Trophoblast cell (in vitro differentiated cells and primary cell): ENCODE measurements at regions not wholly inside any gene's neighbourhood (a gene's known extent, or its start where the extent isn't known, plus 50 kb on each side); places are given as distances from the start of the nearest gene placed in this dataset.

Experiments used
- DNase-seq, 2 donors: peaks; one replicate each; pipeline ENCODE4 v3.0.0-alpha.2; 2016
- H2AFZ ChIP-seq: 2 replicates; pipeline ENCODE4 v1.6.1; 2013; ENCODE audit warnings: low read length, moderate library complexity, mild to moderate bottlenecking; ENCODE audit not compliant: insufficient read depth, poor library complexity
- H2AK5ac ChIP-seq: 2 replicates; pipeline ENCODE4 v1.6.1; 2013; ENCODE audit warnings: mild to moderate bottlenecking, low read length
- H2BK120ac ChIP-seq: 2 replicates; pipeline ENCODE4 v1.6.1; 2013; ENCODE audit warnings: low read length, mild to moderate bottlenecking, moderate library complexity; ENCODE audit not compliant: insufficient read depth, poor library complexity
- H2BK12ac ChIP-seq: 2 replicates; pipeline ENCODE4 v1.6.1; 2013; ENCODE audit warnings: mild to moderate bottlenecking, low read length, moderate library complexity
- H2BK5ac ChIP-seq: 2 replicates; pipeline ENCODE4 v1.6.1; 2013; ENCODE audit warnings: low read length, low read depth, moderate library complexity, mild to moderate bottlenecking; ENCODE audit not compliant: poor library complexity
- H3K14ac ChIP-seq: 2 replicates; pipeline ENCODE4 v1.6.1; 2013; ENCODE audit warnings: mild to moderate bottlenecking, low read length
- H3K18ac ChIP-seq: 2 replicates; pipeline ENCODE4 v1.6.1; 2013; ENCODE audit warnings: mild to moderate bottlenecking, low read length
- H3K23ac ChIP-seq: 2 replicates; pipeline ENCODE4 v1.6.1; 2013; ENCODE audit warnings: low read length
- H3K27ac ChIP-seq: 2 replicates; pipeline ENCODE4 v1.5.1; 2013; ENCODE audit warnings: low read depth, mild to moderate bottlenecking, inconsistent platforms, low read length, moderate library complexity
- H3K27me3 ChIP-seq: 2 replicates; pipeline ENCODE4 v1.6.1; 2013; ENCODE audit warnings: inconsistent platforms, mild to moderate bottlenecking, low read length, moderate library complexity; ENCODE audit not compliant: insufficient read depth
- H3K36me3 ChIP-seq, 2 experiments: 1 replicate in 1 of 2; 2 replicates in 1 of 2; pipeline ENCODE4 v1.6.1; 2013; ENCODE audit warnings: low read length in 2 of 2, mild to moderate bottlenecking in 2 of 2, moderate library complexity in 1 of 2; ENCODE audit not compliant: insufficient read depth in 2 of 2, control insufficient read depth in 1 of 2
- H3K4ac ChIP-seq: 2 replicates; pipeline ENCODE4 v1.6.1; 2013; ENCODE audit warnings: low read depth, mild to moderate bottlenecking, low read length, moderate library complexity
- H3K4me1 ChIP-seq, 2 experiments: 1 replicate in 1 of 2; 2 replicates in 1 of 2; pipeline ENCODE4 v1.6.1; 2013; ENCODE audit warnings: low read length in 2 of 2, mild to moderate bottlenecking in 2 of 2, moderate library complexity in 1 of 2; ENCODE audit not compliant: insufficient read depth in 2 of 2, control insufficient read depth in 1 of 2
- H3K4me2 ChIP-seq: 2 replicates; pipeline ENCODE4 v1.6.1; 2013; ENCODE audit warnings: inconsistent platforms, mild to moderate bottlenecking, low read length, moderate library complexity
- H3K4me3 ChIP-seq: 2 replicates; pipeline ENCODE4 v1.5.1; 2013; ENCODE audit warnings: mild to moderate bottlenecking, low read depth, low read length, inconsistent platforms
- H3K79me1 ChIP-seq: one replicate; pipeline ENCODE4 v1.6.1; 2013; ENCODE audit warnings: low read length
- H3K79me2 ChIP-seq: 2 replicates; pipeline ENCODE4 v1.6.1; 2013; ENCODE audit warnings: low read length, mild to moderate bottlenecking; ENCODE audit not compliant: control insufficient read depth, insufficient read depth, poor library complexity
- H3K9ac ChIP-seq: 2 replicates; pipeline ENCODE4 v1.6.1; 2013; ENCODE audit warnings: mild to moderate bottlenecking, low read length
- H3K9me3 ChIP-seq: 2 replicates; pipeline ENCODE4 v1.6.1; 2013; ENCODE audit warnings: low read depth, mild to moderate bottlenecking, control low read depth, inconsistent platforms, low read length; ENCODE audit not compliant: insufficient read depth
- H4K12ac ChIP-seq: 2 replicates; pipeline ENCODE4 v1.6.1; 2013; ENCODE audit warnings: low read depth, mild to moderate bottlenecking, low read length, moderate library complexity
- H4K8ac ChIP-seq: 2 replicates; pipeline ENCODE4 v1.6.1; 2013; ENCODE audit warnings: low read depth, mild to moderate bottlenecking, low read length, moderate library complexity
- H4K91ac ChIP-seq: one replicate; pipeline ENCODE4 v1.6.1; 2013; ENCODE audit warnings: low read depth, mild to moderate bottlenecking, low read length, moderate library complexity
- WGBS: extraction: QIAGEN DNeasy Blood & Tissue Kit; methylation state at CpG from one replicate; pipeline ENCODE4 v1.1.7; 2013; ENCODE audit warnings: missing lambda C conversion rate; ENCODE audit not compliant: insufficient read length, insufficient coverage; ENCODE audit errors: extremely low coverage; 5-methylcytosine and 5-hydroxymethylcytosine counted together

GRCh38 chr5:6869677-6870076 lies 156.4 kb downstream of the TENT4A start:
- Histone ChIP-seq H4K12ac (no peak overlapping the region), H3K23ac (peak overlapping the region; percentile 0), H3K4me2 (no peak overlapping the region), H2AK5ac (no peak overlapping the region), H3K9ac (no peak overlapping the region), H3K4me3 (no peak overlapping the region), H3K4me1 (no peaks in the 10 kb centered on the region), H2BK12ac (no peak overlapping the region), H2AFZ (no peak overlapping the region), H3K18ac (no peak overlapping the region), H2BK120ac (no peak overlapping the region), H4K8ac (no peak overlapping the region), H3K27me3 (no peaks in the 10 kb centered on the region), H2BK5ac (no peak overlapping the region), H3K36me3 (no peaks in the 10 kb centered on the region), H3K27ac (no peak overlapping the region), H3K79me2 (no peaks in the 10 kb centered on the region), H3K79me1 (no peaks in the 10 kb centered on the region), H4K91ac (no peak overlapping the region), H3K14ac (no peak overlapping the region), H3K4ac (no peak overlapping the region), H3K9me3 (peaks cover 15% of the 10 kb centered on the region)
- 100% methylated on average over 3 of the region's 7 CpGs for WGBS
- no peak for DNase-seq

GRCh38 chr5:6872441-6873160 lies 159.4 kb downstream of the TENT4A start:
- Histone ChIP-seq H3K14ac (no peak overlapping the region), H4K12ac (no peak overlapping the region), H4K8ac (no peak overlapping the region), H4K91ac (no peak overlapping the region), H2AFZ (no peak overlapping the region), H2BK12ac (no peak overlapping the region), H3K4me3 (no peak overlapping the region), H3K27me3 (no peaks in the 10 kb centered on the region), H3K9me3 (peaks cover 9% of the 10 kb centered on the region), H3K36me3 (no peaks in the 10 kb centered on the region), H3K27ac (no peak overlapping the region), H3K9ac (no peak overlapping the region), H2BK120ac (no peak overlapping the region), H3K4me1 (no peaks in the 10 kb centered on the region), H3K4me2 (no peak overlapping the region), H3K79me2 (no peaks in the 10 kb centered on the region), H2BK5ac (no peak overlapping the region), H3K79me1 (no peaks in the 10 kb centered on the region), H3K18ac (no peak overlapping the region), H2AK5ac (no peak overlapping the region), H3K23ac (no peak overlapping the region), H3K4ac (no peak overlapping the region)
- WGBS = no CpG with 5 or more reads among the region's 12 CpGs
- peak in 1 of 2 donors; percentile 10 for DNase-seq

GRCh38 chr5:6873359-6873758 lies 160.1 kb downstream of the TENT4A start:
- Histone ChIP-seq H4K8ac (no peak overlapping the region), H2AK5ac (no peak overlapping the region), H2BK120ac (no peak overlapping the region), H3K79me1 (no peaks in the 10 kb centered on the region), H4K12ac (no peak overlapping the region), H3K27me3 (no peaks in the 10 kb centered on the region), H3K14ac (no peak overlapping the region), H3K4me2 (no peak overlapping the region), H3K18ac (no peak overlapping the region), H3K4ac (no peak overlapping the region), H2AFZ (no peak overlapping the region), H3K4me1 (no peaks in the 10 kb centered on the region), H3K9ac (no peak overlapping the region), H3K23ac (no peak overlapping the region), H4K91ac (no peak overlapping the region), H3K79me2 (no peaks in the 10 kb centered on the region), H3K36me3 (no peaks in the 10 kb centered on the region), H3K9me3 (peaks cover 9% of the 10 kb centered on the region), H3K4me3 (no peak overlapping the region), H3K27ac (no peak overlapping the region), H2BK5ac (no peak overlapping the region), H2BK12ac (no peak overlapping the region)
- DNase-seq = no peak
- WGBS = no CpG with 5 or more reads among the region's 3 CpGs

GRCh38 chr5:6875376-6875775 lies 162.1 kb downstream of the TENT4A start:
- Histone ChIP-seq H3K18ac (no peak overlapping the region), H4K91ac (no peak overlapping the region), H3K23ac (peak overlapping the region; percentile 51), H3K4ac (no peak overlapping the region), H2BK5ac (no peak overlapping the region), H3K4me1 (no peaks in the 10 kb centered on the region), H3K27me3 (no peaks in the 10 kb centered on the region), H4K8ac (no peak overlapping the region), H3K9ac (no peak overlapping the region), H3K79me1 (no peaks in the 10 kb centered on the region), H3K9me3 (peaks cover 4% of the 10 kb centered on the region), H4K12ac (no peak overlapping the region), H3K79me2 (no peaks in the 10 kb centered on the region), H3K14ac (no peak overlapping the region), H2AK5ac (no peak overlapping the region), H2BK12ac (no peak overlapping the region), H3K4me3 (no peak overlapping the region), H3K36me3 (no peaks in the 10 kb centered on the region), H3K4me2 (no peak overlapping the region), H3K27ac (no peak overlapping the region), H2AFZ (no peak overlapping the region), H2BK120ac (no peak overlapping the region)
- WGBS = no CpG with 5 or more reads among the region's 6 CpGs
- peak; percentile 92 to 95 for DNase-seq
